HEK293 (cell line): ENCODE measurements at regions not wholly inside any gene's neighbourhood (a gene's known extent, or its start where the extent isn't known, plus 50 kb on each side); places are given as distances from the start of the nearest gene placed in this dataset.

ENCODE experiments used
- CTCF ChIA-PET: fragments of 350-600 bp; formaldehyde crosslinking; extraction: SDS; loops from one replicate; lab custom pipeline; 2021; ENCODE audit warnings: antibody characterized with exemption; lab: Yijun Ruan, JAX
- POLR2A ChIA-PET: fragments of 300-600 bp; formaldehyde crosslinking; extraction: SDS; loops from one replicate; lab custom pipeline; 2020; ENCODE audit warnings: antibody characterized with exemption, inconsistent platforms; lab: Yijun Ruan, JAX
- H3K27ac ChIP-seq: fragments of 200-500 bp; sonication (Bioruptor generic); 2 replicates; pipeline ENCODE4 v1.5.1; 2014; ENCODE audit warnings: low read depth, low read length, control low read depth, inconsistent platforms; ENCODE audit errors: extremely low read depth
- H3K36me3 ChIP-seq, 2 experiments: fragments of 200-500 bp in 1 of 2; sonication (Bioruptor generic) in 1 of 2; 1 replicate in 1 of 2; 2 replicates in 1 of 2; pipeline ENCODE4 v1.5.1; 2014 to 2017; ENCODE audit warnings: inconsistent platforms in 2 of 2, low read length in 2 of 2; ENCODE audit not compliant: control insufficient read depth in 2 of 2, insufficient read depth in 1 of 2
- H3K4me1 ChIP-seq: fragments of 200-500 bp; sonication (Bioruptor generic); 2 replicates; pipeline ENCODE4 v1.5.1; 2014; ENCODE audit warnings: mild to moderate bottlenecking, low read length, inconsistent platforms; ENCODE audit not compliant: control insufficient read depth, insufficient read depth
- H3K4me3 ChIP-seq: 2 replicates; pipeline ENCODE4 v1.5.1; 2011; ENCODE audit warnings: low read depth, mild to moderate bottlenecking, control low read depth, low read length, moderate library complexity
- H3K9me3 ChIP-seq: fragments of 200-500 bp; sonication (Bioruptor generic); 2 replicates; pipeline ENCODE4 v1.5.1; 2014; ENCODE audit warnings: low read depth, low read length, inconsistent platforms; ENCODE audit not compliant: control insufficient read depth, insufficient read depth
- BCL11B ChIP-seq: fragments of 450-650 bp; formaldehyde crosslinking; IDR thresholded peaks from 2 replicates; pipeline ENCODE4 v1.5.1; 2016; ENCODE audit warnings: low read depth, missing biosample characterization, missing genetic modification characterization
- PATZ1 ChIP-seq: fragments of 450-650 bp; formaldehyde crosslinking; IDR thresholded peaks from 2 replicates; pipeline ENCODE4 v1.5.1; 2016; ENCODE audit warnings: missing biosample characterization, missing genetic modification characterization
- PRDM4 ChIP-seq: fragments of 450-650 bp; formaldehyde crosslinking; IDR thresholded peaks from 2 replicates; pipeline ENCODE4 v1.5.1; 2017; ENCODE audit warnings: missing biosample characterization, missing genetic modification characterization
- RBAK ChIP-seq: fragments of 450-650 bp; formaldehyde crosslinking; IDR thresholded peaks from 2 replicates; pipeline ENCODE4 v1.5.1; 2016; ENCODE audit warnings: missing biosample characterization, missing genetic modification characterization
- ZBTB7A ChIP-seq: fragments of 450-650 bp; formaldehyde crosslinking; IDR thresholded peaks from 2 replicates; pipeline ENCODE4 v1.5.1; 2016; ENCODE audit warnings: low read depth, missing biosample characterization, missing genetic modification characterization
- ZNF146 ChIP-seq: fragments of 450-650 bp; formaldehyde crosslinking; IDR thresholded peaks from 2 replicates; pipeline ENCODE4 v1.5.1; 2016; ENCODE audit warnings: missing biosample characterization, missing genetic modification characterization
- ZNF148 ChIP-seq: fragments of 450-650 bp; formaldehyde crosslinking; IDR thresholded peaks from 2 replicates; pipeline ENCODE4 v1.5.0; 2017; ENCODE audit warnings: missing biosample characterization, missing genetic modification characterization, borderline replicate concordance
- ZNF24 ChIP-seq: fragments of 450-650 bp; formaldehyde crosslinking; IDR thresholded peaks from 2 replicates; pipeline ENCODE4 v1.5.1; 2016; ENCODE audit warnings: missing biosample characterization, missing genetic modification characterization
- ZNF704 ChIP-seq: fragments of 450-650 bp; formaldehyde crosslinking; IDR thresholded peaks from 2 replicates; pipeline ENCODE4 v1.5.1; 2016; ENCODE audit warnings: missing biosample characterization, missing genetic modification characterization
- ZNF791 ChIP-seq: fragments of 450-650 bp; formaldehyde crosslinking; IDR thresholded peaks from 2 replicates; pipeline ENCODE4 v1.5.1; 2016; ENCODE audit warnings: missing biosample characterization, missing genetic modification characterization
- TF ChIP-seq, protein P1 (sequence below): fragments of 450-650 bp; formaldehyde crosslinking; IDR thresholded peaks from 2 replicates; pipeline ENCODE4; 2016; ENCODE audit warnings: missing biosample characterization, missing genetic modification characterization
- TF ChIP-seq, protein P2 (sequence below): fragments of 450-650 bp; formaldehyde crosslinking; optimal IDR thresholded peaks from 2 replicates; pipeline ENCODE3; 2016; ENCODE audit warnings: missing biosample characterization, mild to moderate bottlenecking, missing genetic modification characterization

GRCh38 chr6:148231572-148231971 is 111.1 kb upstream of the SASH1 start (continued):
- no peak for TF ChIP-seq ZBTB7A (tag by site-specific recombination)

GRCh38 chr6:148235446-148235845 is 107.2 kb upstream of the SASH1 start:
- POLR2A ChIA-PET: no interaction called here
- Histone ChIP-seq H3K9me3 (no peaks in the 10 kb centered on the region), H3K4me1 (no peaks in the 10 kb centered on the region), H3K4me3 (no peak overlapping the region)
- TF ChIP-seq ZNF791: no peak
- no peak for TF ChIP-seq BCL11B (tag by site-specific recombination)
- no peak for TF ChIP-seq ZNF146 (tag by site-specific recombination)
- TF ChIP-seq ZNF24 (tag by site-specific recombination): no peak
- TF ChIP-seq, protein P1, sequence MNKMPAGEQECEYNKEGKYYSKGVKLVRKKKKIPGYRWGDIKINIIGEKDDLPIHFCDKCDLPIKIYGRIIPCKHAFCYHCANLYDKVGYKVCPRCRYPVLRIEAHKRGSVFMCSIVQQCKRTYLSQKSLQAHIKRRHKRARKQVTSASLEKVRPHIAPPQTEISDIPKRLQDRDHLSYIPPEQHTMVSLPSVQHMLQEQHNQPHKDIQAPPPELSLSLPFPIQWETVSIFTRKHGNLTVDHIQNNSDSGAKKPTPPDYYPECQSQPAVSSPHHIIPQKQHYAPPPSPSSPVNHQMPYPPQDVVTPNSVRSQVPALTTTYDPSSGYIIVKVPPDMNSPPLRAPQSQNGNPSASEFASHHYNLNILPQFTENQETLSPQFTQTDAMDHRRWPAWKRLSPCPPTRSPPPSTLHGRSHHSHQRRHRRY (tag by site-specific recombination): no peak
- no peak for TF ChIP-seq ZNF148 (tag by site-specific recombination)
- TF ChIP-seq, all 188 proteins: peak for 0
- Histone ChIP-seq H3K27ac (no peak overlapping the region), H3K36me3 (no peaks in the 10 kb centered on the region)
- CTCF ChIA-PET: interaction anchor here (1.3 kb wide), 1 partner anchor 55 kb away, joined by 5 read pairs; no protein-coding TSS in a partner anchor

DNA sequence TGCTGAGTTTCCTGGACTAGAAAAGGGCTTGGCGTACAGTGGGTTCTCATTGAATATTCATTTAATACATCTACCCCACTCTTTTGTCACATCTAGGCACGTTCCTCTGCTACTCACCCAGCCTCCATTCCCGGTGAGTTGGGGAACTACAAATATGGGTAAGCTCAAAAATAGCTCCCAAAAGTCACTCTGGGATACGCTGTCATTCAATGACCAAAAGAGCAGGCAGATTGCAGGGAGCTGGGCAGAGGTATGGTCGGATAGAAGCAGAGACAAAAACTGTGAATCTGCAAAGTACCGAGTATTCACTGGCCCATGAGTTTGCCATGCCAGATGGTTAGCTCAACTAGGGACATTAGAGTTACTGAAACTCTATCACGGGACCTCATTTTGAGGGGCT is 103.9 kb upstream of the SASH1 start:
- CTCF ChIA-PET: interaction anchor here (0.6 kb wide), 1 partner anchor 17 kb away, joined by 3 read pairs; no protein-coding TSS in a partner anchor
- Histone ChIP-seq H3K36me3 (no peaks in the 10 kb centered on the region), H3K27ac (no peak overlapping the region), H3K4me1 (no peaks in the 10 kb centered on the region), H3K9me3 (no peaks in the 10 kb centered on the region), H3K4me3 (no peak overlapping the region)
- POLR2A ChIA-PET: interaction anchor here (0.6 kb wide), 1 partner anchor 83 kb away, joined by 4 read pairs; no protein-coding TSS in a partner anchor
- TF ChIP-seq PRDM4 (tag by site-specific recombination) (no peak), RBAK (tag by site-specific recombination) (no peak), ZNF704 (no peak), PATZ1 (no peak), BCL11B (tag by site-specific recombination) (no peak)
- TF ChIP-seq, protein P2, sequence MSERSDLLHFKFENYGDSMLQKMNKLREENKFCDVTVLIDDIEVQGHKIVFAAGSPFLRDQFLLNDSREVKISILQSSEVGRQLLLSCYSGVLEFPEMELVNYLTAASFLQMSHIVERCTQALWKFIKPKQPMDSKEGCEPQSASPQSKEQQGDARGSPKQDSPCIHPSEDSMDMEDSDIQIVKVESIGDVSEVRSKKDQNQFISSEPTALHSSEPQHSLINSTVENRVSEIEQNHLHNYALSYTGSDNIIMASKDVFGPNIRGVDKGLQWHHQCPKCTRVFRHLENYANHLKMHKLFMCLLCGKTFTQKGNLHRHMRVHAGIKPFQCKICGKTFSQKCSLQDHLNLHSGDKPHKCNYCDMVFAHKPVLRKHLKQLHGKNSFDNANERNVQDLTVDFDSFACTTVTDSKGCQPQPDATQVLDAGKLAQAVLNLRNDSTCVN (tag by site-specific recombination): no peak
